SK-N-SH (cell line): ENCODE measurements at regions not wholly inside any gene's neighbourhood (a gene's known extent, or its start where the extent isn't known, plus 50 kb on each side); places are given as distances from the start of the nearest gene placed in this dataset.
"Not testable (repeated sequence)": the region's sequence is repeated elsewhere in the genome, so short reads cannot be mapped to it uniquely, and the experiment has no call there.

ENCODE experiments used
- CTCF ChIA-PET: fragments of 300-600, 350-600 bp; formaldehyde crosslinking; extraction: SDS; loops from one replicate; lab custom pipeline; 2021; lab: Yijun Ruan, JAX
- POLR2A ChIA-PET: fragments of 350-600 bp; sonication (Branson Sonifier 250); formaldehyde crosslinking; extraction: SDS; loops from one replicate; lab custom pipeline; 2020; ENCODE audit warnings: antibody characterized with exemption, inconsistent platforms; lab: Yijun Ruan, JAX
- DNase-seq: peaks from one replicate; pipeline ENCODE4 v3.0.0; 2012
- H2AFZ ChIP-seq: fragments of 200-600 bp; sonication (generic); 2 replicates; pipeline ENCODE4 v1.8.1; 2016; ENCODE audit warnings: antibody characterized with exemption, mild to moderate bottlenecking, low read depth
- H3F3A ChIP-seq: fragments of 200-600 bp; sonication (generic); replicated peaks from 2 replicates; pipeline ENCODE3; 2016; ENCODE audit warnings: antibody characterized with exemption, mild to moderate bottlenecking; ENCODE audit not compliant: insufficient read depth
- H3K27ac ChIP-seq, 2 experiments: fragments of 200-500 bp in 1 of 2; fragments of 200-600 bp in 1 of 2; sonication (Bioruptor generic) in 1 of 2; sonication (generic), shearing (Covaris generic) in 1 of 2; 2 replicates each; pipeline versions ENCODE4 v1.5.1 to v1.6.1; 2014 to 2016; ENCODE audit warnings: low read depth in 2 of 2, inconsistent platforms in 1 of 2, low read length in 1 of 2, mild to moderate bottlenecking in 1 of 2, mixed read lengths in 1 of 2
- H3K27me3 ChIP-seq: fragments of 200-600 bp; sonication (generic), shearing (Covaris generic); 2 replicates; pipeline ENCODE4 v1.6.1; 2016; ENCODE audit warnings: mixed run types; ENCODE audit not compliant: insufficient read depth
- H3K36me3 ChIP-seq, 2 experiments: fragments of 200-500 bp in 1 of 2; fragments of 200-600 bp in 1 of 2; sonication (Bioruptor generic) in 1 of 2; sonication (generic) in 1 of 2; replicated peaks in 1 of 2; 2 replicates each; pipeline versions ENCODE3 to v1.5.1; 2014 to 2016; ENCODE audit warnings: low read length in 1 of 2, mild to moderate bottlenecking in 1 of 2; ENCODE audit not compliant: insufficient read depth in 2 of 2, control insufficient read depth in 1 of 2
- H3K4me1 ChIP-seq, 2 experiments: fragments of 200-500 bp in 1 of 2; fragments of 200-600 bp in 1 of 2; sonication (Bioruptor generic) in 1 of 2; sonication (generic), shearing (Covaris generic) in 1 of 2; 2 replicates each; pipeline versions ENCODE4 v1.5.1 to v1.6.1; 2014 to 2016; ENCODE audit warnings: low read depth in 1 of 2, low read length in 1 of 2, mixed run types in 1 of 2; ENCODE audit not compliant: insufficient read depth in 2 of 2, control insufficient read depth in 1 of 2
- H3K4me2 ChIP-seq: fragments of 200-600 bp; sonication (generic), shearing (Covaris generic); 2 replicates; pipeline ENCODE4 v1.6.1; 2017; ENCODE audit warnings: mixed run types
- H3K4me3 ChIP-seq, 2 experiments: fragments of 200-500 bp in 1 of 2; fragments of 200-600 bp in 1 of 2; sonication (Bioruptor generic) in 1 of 2; sonication (generic), shearing (Covaris generic) in 1 of 2; 2 replicates each; pipeline versions ENCODE4 v1.5.1 to v1.8.1; 2014 to 2016; ENCODE audit warnings: low read depth in 2 of 2, inconsistent platforms in 1 of 2, low read length in 1 of 2, mild to moderate bottlenecking in 1 of 2, mixed read lengths in 1 of 2, moderate library complexity in 1 of 2
- H3K79me2 ChIP-seq: fragments of 200-600 bp; sonication (generic); 2 replicates; pipeline ENCODE4 v1.8.1; 2017; ENCODE audit warnings: mild to moderate bottlenecking; ENCODE audit not compliant: insufficient read depth
- H3K9ac ChIP-seq: fragments of 200-600 bp; sonication (generic); 2 replicates; pipeline ENCODE4 v1.6.1; 2017; ENCODE audit warnings: mixed run types
- H3K9me2 ChIP-seq: fragments of 200-600 bp; sonication (generic); 2 replicates; pipeline ENCODE4 v1.6.1; 2017; ENCODE audit warnings: mixed run types
- H3K9me3 ChIP-seq: fragments of 200-600 bp; sonication (generic); 2 replicates; pipeline ENCODE4 v1.6.1; 2017; ENCODE audit warnings: mixed run types, mild to moderate bottlenecking, moderate library complexity
- H4K20me1 ChIP-seq: fragments of 200-600 bp; sonication (generic); 2 replicates; pipeline ENCODE4 v1.6.1; 2017; ENCODE audit warnings: mild to moderate bottlenecking, mixed run types; ENCODE audit not compliant: insufficient read depth
- CHD2 ChIP-seq: fragments of 150-350 bp; IDR thresholded peaks from 2 replicates; pipeline ENCODE4 v1.6.1; 2018; ENCODE audit warnings: low read length; ENCODE audit not compliant: partially characterized antibody
- EP300 ChIP-seq, 2 experiments: IDR thresholded peaks; 2 replicates each; pipeline versions ENCODE4 v1.4.0 to v1.6.1; 2012; ENCODE audit warnings: borderline replicate concordance in 1 of 2, low read depth in 1 of 2, low read length in 1 of 2
- FOXJ3 ChIP-seq: sonication (generic); formaldehyde crosslinking; IDR thresholded peaks from 2 replicates; pipeline ENCODE4 v1.5.1; 2020; ENCODE audit warnings: mild to moderate bottlenecking, missing genetic modification reagents
- GATA2 ChIP-seq: sonication (generic); formaldehyde crosslinking; IDR thresholded peaks from 2 replicates; pipeline ENCODE4 v1.5.0; 2020; ENCODE audit warnings: mild to moderate bottlenecking, missing genetic modification reagents
- IRF3 ChIP-seq: fragments of 150-350 bp; IDR thresholded peaks from 2 replicates; pipeline ENCODE4 v1.6.1; 2016; ENCODE audit warnings: mild to moderate bottlenecking, low read depth, low read length
- JUND ChIP-seq: IDR thresholded peaks from 2 replicates; pipeline ENCODE4 v1.4.0; 2012
- NFIC ChIP-seq: IDR thresholded peaks from 2 replicates; pipeline ENCODE4 v1.4.0; 2012; ENCODE audit warnings: borderline replicate concordance
- NRF1 ChIP-seq: IDR thresholded peaks from 2 replicates; pipeline ENCODE4 v1.6.1; 2012; ENCODE audit warnings: low read depth, mild to moderate bottlenecking, low read length
- PBX3 ChIP-seq: IDR thresholded peaks from 2 replicates; pipeline ENCODE4; 2012
- POLR2AphosphoS5 ChIP-seq: IDR thresholded peaks from 2 replicates; pipeline ENCODE4 v1.6.1; 2012; ENCODE audit warnings: low read depth, low read length
- RCOR1 ChIP-seq: fragments of 150-350 bp; IDR thresholded peaks from 2 replicates; pipeline ENCODE4 v1.6.1; 2017; ENCODE audit warnings: antibody characterized with exemption, low read length
- SMC3 ChIP-seq: IDR thresholded peaks from 2 replicates; pipeline ENCODE4 v1.6.1; 2012; ENCODE audit warnings: low read depth, low read length, improper control_type of control experiment
- TEAD4 ChIP-seq: IDR thresholded peaks from 2 replicates; pipeline ENCODE4 v1.4.0; 2012; ENCODE audit warnings: mild to moderate bottlenecking, borderline replicate concordance; ENCODE audit not compliant: insufficient read depth
- USF1 ChIP-seq: IDR thresholded peaks from 2 replicates; pipeline ENCODE4 v1.4.0; 2012; ENCODE audit warnings: low read depth, borderline replicate concordance
- USF2 ChIP-seq: fragments of 150-350 bp; IDR thresholded peaks from 2 replicates; pipeline ENCODE4 v1.6.1; 2017; ENCODE audit warnings: antibody characterized with exemption, low read length, low read depth, borderline replicate concordance
- YY1 ChIP-seq: IDR thresholded peaks from 2 replicates; pipeline ENCODE4 v1.4.0; 2012; ENCODE audit warnings: low read depth, mild to moderate bottlenecking
- ZBTB33 ChIP-seq: IDR thresholded peaks from 2 replicates; pipeline ENCODE4 v1.4.0; 2012; ENCODE audit warnings: low read depth, borderline replicate concordance
- WGBS: methylation state at CpG from one replicate; pipeline ENCODE4 v1.1.6; 2017; ENCODE audit warnings: low lambda C conversion rate; 5-methylcytosine and 5-hydroxymethylcytosine counted together

- no peaks in the 10 kb centered on the region; the same call in 1 of the 2 replicates for H3K27me3 ChIP-seq
- no peak overlapping the region for H2AFZ ChIP-seq
- H3K4me1 ChIP-seq: no peaks in the 10 kb centered on the region; a peak in 2 of 4 replicates
- TF ChIP-seq TEAD4: no peak
- TF ChIP-seq JUND: no peak
- TF ChIP-seq CHD2: no peak
- no peak for TF ChIP-seq NRF1
- TF ChIP-seq ZBTB33: no peak
- no peak overlapping the region for H3K4me2 ChIP-seq
- POLR2A ChIA-PET: no interaction called here
- no peaks in the 10 kb centered on the region for H3K79me2 ChIP-seq
- no peaks in the 10 kb centered on the region for H3K36me3 ChIP-seq
- H3K4me3 ChIP-seq: no peak overlapping the region
- WGBS: 15% methylated on average over 6 of the region's 6 CpGs
- H3K9me2 ChIP-seq: no peaks in the 10 kb centered on the region
- H3K27ac ChIP-seq: no peak overlapping the region
- no peaks in the 10 kb centered on the region for H3F3A ChIP-seq
- DNase-seq: no peak
- H3K9me3 ChIP-seq: no peaks in the 10 kb centered on the region
- H4K20me1 ChIP-seq: no peaks in the 10 kb centered on the region
- no peak overlapping the region for H3K9ac ChIP-seq
- CTCF ChIA-PET: no interaction called here
Observed at GRCh38 chr11:38900211-38900610, 2302.2 kb upstream of the RAG2 start.

- H3K4me3 ChIP-seq, H3K27ac ChIP-seq, H3K36me3 ChIP-seq, DNase-seq, H4K20me1 ChIP-seq, H3K27me3 ChIP-seq, H3F3A ChIP-seq, H3K9me3 ChIP-seq, H3K9me2 ChIP-seq, POLR2A ChIA-PET, H3K4me2 ChIP-seq, CTCF ChIA-PET, H2AFZ ChIP-seq, H3K79me2 ChIP-seq, H3K4me1 ChIP-seq, H3K9ac ChIP-seq: not testable (repeated sequence)
- WGBS: 47% methylated on average over 6 of the region's 6 CpGs
Observed at GRCh38 chr11:38894201-38894600, 2296.2 kb upstream of the RAG2 start.

- POLR2A ChIA-PET: no interaction called here
- H3F3A ChIP-seq: no peaks in the 10 kb centered on the region
- H2AFZ ChIP-seq: no peak overlapping the region
- H3K4me1 ChIP-seq: no peaks in the 10 kb centered on the region
- no peak overlapping the region for H3K4me3 ChIP-seq
- 13% methylated on average over 6 of the region's 6 CpGs for WGBS
- H3K79me2 ChIP-seq: no peaks in the 10 kb centered on the region
- DNase-seq: no peak
- no peaks in the 10 kb centered on the region; the same call in 1 of the 2 replicates for H3K9me3 ChIP-seq
- no peaks in the 10 kb centered on the region for H4K20me1 ChIP-seq
- H3K4me2 ChIP-seq: no peak overlapping the region
- H3K9me2 ChIP-seq: no peaks in the 10 kb centered on the region
- H3K36me3 ChIP-seq: no peaks in the 10 kb centered on the region
- H3K27ac ChIP-seq: no peak overlapping the region
- CTCF ChIA-PET: no interaction called here
- no peaks in the 10 kb centered on the region for H3K27me3 ChIP-seq
- no peak overlapping the region for H3K9ac ChIP-seq
- TF ChIP-seq SMC3: no peak
- no peak for TF ChIP-seq USF2
- TF ChIP-seq USF1: no peak
- no peak for TF ChIP-seq POLR2AphosphoS5
- TF ChIP-seq NFIC: no peak
- TF ChIP-seq YY1: no peak
- TF ChIP-seq PBX3: no peak
- no peak for TF ChIP-seq RCOR1
- no peak for TF ChIP-seq GATA2 (CRISPR knock-in tag)
- no peak for TF ChIP-seq EP300 (IDR thresholded peaks at IDR 0.05; ENCODE audit: borderline replicate concordance in 1 of 2, low read depth in 1 of 2, low read length in 1 of 2)
- TF ChIP-seq FOXJ3 (CRISPR knock-in tag): no peak
- no peak for TF ChIP-seq IRF3
Observed at GRCh38 chr11:38884145-38884865, 2286.3 kb upstream of the RAG2 start.
